ENCODE measurements at regions not wholly inside any gene's neighbourhood (a gene's known extent, or its start where the extent isn't known, plus 50 kb on each side); places are given as distances from the start of the nearest gene placed in this dataset.
"Not testable (repeated sequence)": the region's sequence is repeated elsewhere in the genome, so short reads cannot be mapped to it uniquely, and the experiment has no call there.

- H3K4me3 Mint-ChIP-seq: no peak overlapping the region
- H3K9me3 Mint-ChIP-seq: peaks cover 5% of the 10 kb centered on the region
- no peaks in the 10 kb centered on the region for H3K27me3 Mint-ChIP-seq
- no peak for DNase-seq (ENCODE audit: extremely low spot score, unreplicated experiment)
- no peaks in the 10 kb centered on the region for H3K4me1 Mint-ChIP-seq (ENCODE audit: unreplicated experiment)
- no peak overlapping the region for H3K27ac Mint-ChIP-seq
- TF ChIP-seq, protein P1, sequence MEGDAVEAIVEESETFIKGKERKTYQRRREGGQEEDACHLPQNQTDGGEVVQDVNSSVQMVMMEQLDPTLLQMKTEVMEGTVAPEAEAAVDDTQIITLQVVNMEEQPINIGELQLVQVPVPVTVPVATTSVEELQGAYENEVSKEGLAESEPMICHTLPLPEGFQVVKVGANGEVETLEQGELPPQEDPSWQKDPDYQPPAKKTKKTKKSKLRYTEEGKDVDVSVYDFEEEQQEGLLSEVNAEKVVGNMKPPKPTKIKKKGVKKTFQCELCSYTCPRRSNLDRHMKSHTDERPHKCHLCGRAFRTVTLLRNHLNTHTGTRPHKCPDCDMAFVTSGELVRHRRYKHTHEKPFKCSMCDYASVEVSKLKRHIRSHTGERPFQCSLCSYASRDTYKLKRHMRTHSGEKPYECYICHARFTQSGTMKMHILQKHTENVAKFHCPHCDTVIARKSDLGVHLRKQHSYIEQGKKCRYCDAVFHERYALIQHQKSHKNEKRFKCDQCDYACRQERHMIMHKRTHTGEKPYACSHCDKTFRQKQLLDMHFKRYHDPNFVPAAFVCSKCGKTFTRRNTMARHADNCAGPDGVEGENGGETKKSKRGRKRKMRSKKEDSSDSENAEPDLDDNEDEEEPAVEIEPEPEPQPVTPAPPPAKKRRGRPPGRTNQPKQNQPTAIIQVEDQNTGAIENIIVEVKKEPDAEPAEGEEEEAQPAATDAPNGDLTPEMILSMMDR (conservative IDR thresholded peaks at IDR 0.05): no peak
- peaks cover 10% of the 10 kb centered on the region for H3K36me3 Mint-ChIP-seq
Observed at GRCh38 chr13:99759163-99759552, 212.4 kb downstream of the ZIC5 start.

- no peaks in the 10 kb centered on the region for H3K4me1 Mint-ChIP-seq (ENCODE audit: unreplicated experiment)
- H3K4me3 Mint-ChIP-seq: no peak overlapping the region
- H3K36me3 Mint-ChIP-seq: peaks cover 10% of the 10 kb centered on the region
- peaks cover 5% of the 10 kb centered on the region for H3K9me3 Mint-ChIP-seq
- no peaks in the 10 kb centered on the region for H3K27me3 Mint-ChIP-seq
- TF ChIP-seq, protein P1 (conservative IDR thresholded peaks at IDR 0.05): no peak
- H3K27ac Mint-ChIP-seq: no peak overlapping the region
- DNase-seq (ENCODE audit: extremely low spot score, unreplicated experiment): no peak
Observed at GRCh38 chr13:99758460-99759162, 213.0 kb downstream of the ZIC5 start.

DNA sequence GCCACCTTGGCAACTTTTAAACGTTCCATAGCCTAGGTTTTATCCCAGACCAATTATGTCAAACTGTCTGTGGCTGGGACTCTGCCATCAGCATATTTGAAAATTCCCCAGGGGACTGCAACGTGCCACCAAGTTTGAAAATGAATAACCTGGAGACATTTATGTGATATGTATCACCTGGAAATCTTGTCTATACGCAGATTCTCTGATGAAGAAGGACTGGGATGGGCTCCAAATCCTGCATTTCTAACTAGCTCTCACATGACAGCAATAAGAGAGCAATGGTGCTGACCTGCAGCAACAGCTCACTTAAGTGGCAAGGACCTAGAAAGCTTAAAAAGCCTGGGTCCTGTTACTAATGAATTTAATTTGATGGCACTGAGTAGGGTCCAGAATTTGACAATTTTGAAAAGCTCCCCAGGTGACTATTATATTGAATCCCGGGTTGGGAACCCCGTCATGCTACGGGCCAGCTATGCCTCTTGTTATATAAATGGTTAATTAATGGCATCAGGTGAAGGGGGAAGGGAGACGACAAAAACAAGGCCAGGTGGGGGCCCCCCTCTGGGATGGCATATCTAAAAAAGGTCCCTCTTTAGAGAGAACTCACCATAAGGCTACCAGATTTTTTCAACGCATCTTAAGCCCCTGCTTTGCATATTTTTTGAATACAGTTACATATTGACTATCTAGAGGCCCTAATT lies 213.7 kb downstream of the ZIC5 start:
- no peaks in the 10 kb centered on the region for H3K4me1 Mint-ChIP-seq (ENCODE audit: unreplicated experiment)
- TF ChIP-seq, protein P1 (conservative IDR thresholded peaks at IDR 0.05): no peak
- no peak overlapping the region for H3K4me3 Mint-ChIP-seq
- no peak for DNase-seq (ENCODE audit: extremely low spot score, unreplicated experiment)
- H3K27me3 Mint-ChIP-seq: no peaks in the 10 kb centered on the region
- H3K9me3 Mint-ChIP-seq: peaks cover 5% of the 10 kb centered on the region
- H3K27ac Mint-ChIP-seq: no peak overlapping the region
- H3K36me3 Mint-ChIP-seq: peaks cover 10% of the 10 kb centered on the region

DNA sequence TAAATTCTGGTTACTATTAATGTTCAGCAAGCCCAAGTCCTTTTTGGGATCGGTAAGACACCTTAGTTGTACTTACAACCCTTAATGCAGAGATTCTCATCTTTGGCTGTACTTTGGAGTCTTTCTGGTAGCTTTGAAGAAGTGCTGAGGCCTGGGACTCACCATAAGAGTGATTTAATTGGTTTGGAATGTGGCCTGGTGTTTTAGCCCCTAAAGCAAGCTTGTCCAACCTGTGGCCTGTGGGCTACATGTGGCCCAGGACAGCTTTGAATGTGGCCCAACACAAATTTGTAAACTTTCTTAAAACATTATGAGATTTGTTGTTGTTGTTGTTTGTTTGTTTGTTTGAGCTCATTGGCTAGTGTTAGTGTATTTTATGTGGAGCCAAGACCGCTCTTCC lies 215.3 kb downstream of the ZIC5 start:
- Mint-ChIP-seq H3K4me3 (no peak overlapping the region), H3K36me3 (no peaks in the 10 kb centered on the region), H3K9me3 (peaks cover 5% of the 10 kb centered on the region), H3K27me3 (no peaks in the 10 kb centered on the region), H3K4me1 (ENCODE audit: unreplicated experiment) (no peaks in the 10 kb centered on the region), H3K27ac (no peak overlapping the region)
- no peak for DNase-seq (ENCODE audit: extremely low spot score, unreplicated experiment)
- TF ChIP-seq, protein P1 (conservative IDR thresholded peaks at IDR 0.05): no peak

DNA sequence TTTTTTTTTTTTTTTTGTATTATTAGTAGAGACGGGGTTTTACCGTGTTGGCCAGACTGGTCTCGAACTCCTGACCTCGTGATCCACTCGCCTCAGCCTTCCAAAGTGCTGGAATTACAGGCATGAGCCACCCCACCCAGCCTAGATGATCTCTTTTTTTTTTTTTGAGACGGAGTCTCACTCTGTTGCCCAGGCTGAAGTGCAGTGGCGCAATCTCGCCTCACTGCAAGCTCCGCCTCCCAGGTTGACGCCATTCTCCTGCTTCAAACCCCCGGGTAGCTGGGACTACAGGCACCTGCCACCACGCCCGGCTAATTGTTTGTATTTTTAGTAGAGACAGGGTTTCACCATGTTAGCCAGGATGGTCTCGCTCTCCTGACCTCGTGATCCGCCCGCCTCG lies 216.8 kb downstream of the ZIC5 start:
- not testable (repeated sequence) for H3K27ac Mint-ChIP-seq; H3K9me3 Mint-ChIP-seq; H3K4me1 Mint-ChIP-seq (ENCODE audit: unreplicated experiment); H3K4me3 Mint-ChIP-seq; DNase-seq (ENCODE audit: extremely low spot score, unreplicated experiment); H3K36me3 Mint-ChIP-seq; H3K27me3 Mint-ChIP-seq

DNA sequence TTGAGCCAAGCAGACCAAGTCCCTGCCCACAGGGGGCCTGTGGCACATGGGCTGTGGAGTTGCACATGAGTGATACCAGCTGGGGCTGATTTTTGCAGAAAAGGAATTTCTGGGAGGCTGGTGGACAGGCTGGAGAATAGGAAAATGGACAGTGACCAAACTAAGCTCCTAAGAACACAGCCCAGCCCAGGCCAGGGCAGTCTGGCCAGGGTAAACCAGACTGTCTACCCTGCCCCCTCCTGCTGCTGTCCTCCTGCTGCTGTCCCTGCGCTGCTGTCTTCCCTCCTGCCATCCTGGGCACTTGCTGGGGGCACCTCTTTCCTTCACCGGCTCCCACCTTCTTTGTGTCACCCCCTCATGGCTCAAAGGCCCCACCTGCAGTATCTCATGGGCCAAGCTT lies 219.2 kb downstream of the ZIC5 start:
- peaks cover 14% of the 10 kb centered on the region for H3K4me1 Mint-ChIP-seq (ENCODE audit: unreplicated experiment)
- peaks cover 5% of the 10 kb centered on the region for H3K9me3 Mint-ChIP-seq
- peaks cover 4% of the 10 kb centered on the region for H3K27me3 Mint-ChIP-seq
- H3K36me3 Mint-ChIP-seq: peaks cover 4% of the 10 kb centered on the region
- H3K4me3 Mint-ChIP-seq: no peak overlapping the region
- no peak for DNase-seq (ENCODE audit: extremely low spot score, unreplicated experiment)
- no peak overlapping the region for H3K27ac Mint-ChIP-seq
- TF ChIP-seq, protein P1 (conservative IDR thresholded peaks at IDR 0.05): no peak
